ENCODE measurements at regions not wholly inside any gene's neighbourhood (a gene's known extent, or its start where the extent isn't known, plus 50 kb on each side); places are given as distances from the start of the nearest gene placed in this dataset.

- Histone ChIP-seq H3K4me3 (ENCODE audit: insufficient read depth, low read depth, low read length, poor library complexity, severe bottlenecking) (no peak overlapping the region), H3K27ac (ENCODE audit: insufficient read depth, low read length, poor library complexity, severe bottlenecking) (no peak overlapping the region), H3K27me3 (replicated peaks; ENCODE audit: control insufficient read depth, insufficient read depth, low read length, poor library complexity, severe bottlenecking) (no peaks in the 10 kb centered on the region), H3K36me3 (ENCODE audit: control insufficient read depth, insufficient read depth, low read length) (no peaks in the 10 kb centered on the region), H3K9me3 (ENCODE audit: control insufficient read depth, low read length) (no peaks in the 10 kb centered on the region), H3K4me1 (ENCODE audit: control insufficient read depth, insufficient read depth, low read length, poor library complexity, severe bottlenecking) (no peaks in the 10 kb centered on the region)
- no peak for DNase-seq
Observed at GRCh38 chr5:166883016-166883415, 1408.4 kb upstream of the WWC1 start.

- Histone ChIP-seq H3K36me3 (ENCODE audit: control insufficient read depth, insufficient read depth, low read length) (no peaks in the 10 kb centered on the region), H3K4me1 (ENCODE audit: control insufficient read depth, insufficient read depth, low read length, poor library complexity, severe bottlenecking) (no peaks in the 10 kb centered on the region), H3K4me3 (ENCODE audit: insufficient read depth, low read depth, low read length, poor library complexity, severe bottlenecking) (no peak overlapping the region), H3K27ac (ENCODE audit: insufficient read depth, low read length, poor library complexity, severe bottlenecking) (no peak overlapping the region), H3K27me3 (replicated peaks; ENCODE audit: control insufficient read depth, insufficient read depth, low read length, poor library complexity, severe bottlenecking) (no peaks in the 10 kb centered on the region), H3K9me3 (ENCODE audit: control insufficient read depth, low read length) (no peaks in the 10 kb centered on the region)
- no peak for DNase-seq
Observed at GRCh38 chr5:166898166-166898565, 1393.3 kb upstream of the WWC1 start.

DNA sequence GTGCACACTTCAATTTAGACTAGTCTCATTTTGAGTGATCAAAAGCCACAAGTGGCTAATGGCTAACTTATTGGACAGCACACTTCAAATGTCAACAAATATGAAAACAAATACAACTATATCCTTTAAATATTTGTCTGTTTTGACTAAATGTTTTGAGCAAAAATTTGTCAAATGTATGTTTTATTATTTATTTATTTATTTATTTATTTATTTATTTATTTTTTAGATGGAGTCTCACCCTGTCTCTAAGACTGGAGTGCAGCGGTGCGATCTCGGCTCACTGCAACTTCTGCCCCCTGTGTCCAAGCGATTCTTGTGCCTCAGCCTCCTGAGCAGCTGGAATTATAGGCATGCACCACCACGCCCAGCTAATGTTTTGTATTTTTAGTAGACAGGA is 1392.1 kb upstream of the WWC1 start:
- Histone ChIP-seq H3K36me3 (ENCODE audit: control insufficient read depth, insufficient read depth, low read length) (no peaks in the 10 kb centered on the region), H3K27me3 (replicated peaks; ENCODE audit: control insufficient read depth, insufficient read depth, low read length, poor library complexity, severe bottlenecking) (no peaks in the 10 kb centered on the region), H3K4me3 (ENCODE audit: insufficient read depth, low read depth, low read length, poor library complexity, severe bottlenecking) (no peak overlapping the region), H3K9me3 (ENCODE audit: control insufficient read depth, low read length) (no peaks in the 10 kb centered on the region), H3K27ac (ENCODE audit: insufficient read depth, low read length, poor library complexity, severe bottlenecking) (no peak overlapping the region), H3K4me1 (ENCODE audit: control insufficient read depth, insufficient read depth, low read length, poor library complexity, severe bottlenecking) (no peaks in the 10 kb centered on the region)
- DNase-seq: no peak

GRCh38 chr5:166904571-166904970 is 1386.9 kb upstream of the WWC1 start:
- no peak overlapping the region for H3K27ac ChIP-seq (ENCODE audit: insufficient read depth, low read length, poor library complexity, severe bottlenecking)
- no peaks in the 10 kb centered on the region for H3K4me1 ChIP-seq (ENCODE audit: control insufficient read depth, insufficient read depth, low read length, poor library complexity, severe bottlenecking)
- DNase-seq: no peak
- H3K9me3 ChIP-seq (ENCODE audit: control insufficient read depth, low read length): no peaks in the 10 kb centered on the region
- no peaks in the 10 kb centered on the region for H3K36me3 ChIP-seq (ENCODE audit: control insufficient read depth, insufficient read depth, low read length)
- no peak overlapping the region for H3K4me3 ChIP-seq (ENCODE audit: insufficient read depth, low read depth, low read length, poor library complexity, severe bottlenecking)
- no peaks in the 10 kb centered on the region for H3K27me3 ChIP-seq (replicated peaks; ENCODE audit: control insufficient read depth, insufficient read depth, low read length, poor library complexity, severe bottlenecking)

DNA sequence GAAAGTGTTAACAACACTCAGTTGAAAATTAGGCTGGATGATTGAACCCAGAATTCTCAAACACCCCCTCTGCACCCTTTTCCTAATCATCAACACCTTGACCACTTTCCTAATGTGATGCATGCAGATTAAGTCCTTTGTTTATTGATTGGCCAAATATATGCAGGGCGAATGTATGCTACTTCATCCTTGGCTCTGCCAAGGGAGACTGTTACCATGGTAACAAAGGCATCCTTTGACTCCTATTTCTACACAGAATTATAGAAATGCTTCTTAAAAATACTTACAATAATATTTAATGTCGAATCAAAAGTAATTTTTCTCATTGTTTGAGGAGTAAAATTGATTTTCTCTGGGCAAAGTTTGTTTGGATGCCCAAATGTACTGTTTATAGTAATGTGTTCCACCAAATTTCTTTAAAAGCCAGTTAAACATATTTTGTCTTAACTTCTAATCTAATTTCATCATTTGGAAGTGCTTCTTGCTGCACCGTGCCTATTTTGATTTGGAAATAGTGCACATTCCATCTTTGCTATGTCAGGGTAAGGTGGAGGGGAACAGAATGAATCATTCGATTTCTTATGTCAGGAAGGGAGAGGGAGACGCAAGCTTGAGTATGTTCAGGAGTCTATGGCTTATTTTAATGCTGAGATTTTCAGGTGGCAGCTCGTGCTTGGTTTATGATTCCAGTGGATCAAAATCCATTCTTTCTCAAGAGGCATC is 1384.3 kb upstream of the WWC1 start:
- Histone ChIP-seq H3K36me3 (ENCODE audit: control insufficient read depth, insufficient read depth, low read length) (no peaks in the 10 kb centered on the region), H3K9me3 (ENCODE audit: control insufficient read depth, low read length) (no peaks in the 10 kb centered on the region), H3K4me3 (ENCODE audit: insufficient read depth, low read depth, low read length, poor library complexity, severe bottlenecking) (no peak overlapping the region), H3K27ac (ENCODE audit: insufficient read depth, low read length, poor library complexity, severe bottlenecking) (no peak overlapping the region), H3K27me3 (replicated peaks; ENCODE audit: control insufficient read depth, insufficient read depth, low read length, poor library complexity, severe bottlenecking) (no peaks in the 10 kb centered on the region), H3K4me1 (ENCODE audit: control insufficient read depth, insufficient read depth, low read length, poor library complexity, severe bottlenecking) (no peaks in the 10 kb centered on the region)
- no peak for DNase-seq

GRCh38 chr5:166909040-166909439 is 1382.4 kb upstream of the WWC1 start:
- H3K27me3 ChIP-seq (replicated peaks; ENCODE audit: control insufficient read depth, insufficient read depth, low read length, poor library complexity, severe bottlenecking): no peaks in the 10 kb centered on the region

DNA sequence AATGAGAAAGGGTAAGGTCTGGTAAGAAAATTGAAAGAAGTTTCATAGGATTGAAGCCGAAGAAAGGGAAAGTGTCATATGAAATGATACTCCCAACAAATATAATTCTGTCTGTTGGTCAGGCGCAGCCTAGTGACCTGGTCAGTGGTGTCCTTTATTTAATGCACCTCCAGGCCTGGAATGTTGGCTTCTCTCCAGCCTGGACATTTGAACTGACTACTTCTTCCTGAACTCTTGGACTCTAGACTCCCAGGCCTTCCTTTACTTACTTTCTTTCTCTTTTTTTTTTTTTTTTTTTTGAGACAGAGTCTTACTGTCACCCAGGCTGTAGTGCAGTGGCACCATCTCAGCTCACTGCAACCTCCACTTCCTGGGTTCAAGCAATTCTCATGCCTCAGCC is 1381.5 kb upstream of the WWC1 start:
- DNase-seq: no peak
- H3K4me1 ChIP-seq (ENCODE audit: control insufficient read depth, insufficient read depth, low read length, poor library complexity, severe bottlenecking): no peaks in the 10 kb centered on the region

More at GRCh38 chr5:166909040-166909439, 1382.4 kb upstream of the WWC1 start:
- Histone ChIP-seq H3K9me3 (ENCODE audit: control insufficient read depth, low read length) (no peaks in the 10 kb centered on the region), H3K27ac (ENCODE audit: insufficient read depth, low read length, poor library complexity, severe bottlenecking) (no peak overlapping the region), H3K4me1 (ENCODE audit: control insufficient read depth, insufficient read depth, low read length, poor library complexity, severe bottlenecking) (no peaks in the 10 kb centered on the region), H3K4me3 (ENCODE audit: insufficient read depth, low read depth, low read length, poor library complexity, severe bottlenecking) (no peak overlapping the region), H3K36me3 (ENCODE audit: control insufficient read depth, insufficient read depth, low read length) (no peaks in the 10 kb centered on the region)
- no peak for DNase-seq

DNA sequence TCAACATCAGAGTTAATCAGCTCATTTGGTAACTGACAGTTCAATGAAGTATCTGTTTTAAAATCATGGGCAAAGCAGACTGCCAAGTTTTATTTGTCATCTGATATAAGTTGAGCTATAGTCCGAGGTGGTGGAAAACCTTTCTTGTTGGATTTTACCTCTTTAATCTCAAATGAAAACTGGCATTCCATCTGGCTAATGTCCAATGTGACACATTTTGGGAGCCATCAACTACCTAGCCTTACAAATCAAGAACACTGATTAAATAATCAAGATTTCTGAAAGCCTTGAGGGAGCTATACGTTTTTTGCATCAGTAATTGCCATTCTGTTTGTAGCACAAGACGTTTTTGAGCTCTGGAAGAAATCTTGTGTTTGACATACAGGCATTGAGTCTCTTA is 1380.5 kb upstream of the WWC1 start:
- DNase-seq: no peak
- H3K27ac ChIP-seq (ENCODE audit: insufficient read depth, low read length, poor library complexity, severe bottlenecking): no peak overlapping the region
- H3K27me3 ChIP-seq (replicated peaks; ENCODE audit: control insufficient read depth, insufficient read depth, low read length, poor library complexity, severe bottlenecking): no peaks in the 10 kb centered on the region
- no peaks in the 10 kb centered on the region for H3K4me1 ChIP-seq (ENCODE audit: control insufficient read depth, insufficient read depth, low read length, poor library complexity, severe bottlenecking)
- no peaks in the 10 kb centered on the region for H3K9me3 ChIP-seq (ENCODE audit: control insufficient read depth, low read length)
- H3K4me3 ChIP-seq (ENCODE audit: insufficient read depth, low read depth, low read length, poor library complexity, severe bottlenecking): no peak overlapping the region
- H3K36me3 ChIP-seq (ENCODE audit: control insufficient read depth, insufficient read depth, low read length): no peaks in the 10 kb centered on the region

More for the DNA sequence above, 1381.5 kb upstream of the WWC1 start:
- H3K9me3 ChIP-seq (ENCODE audit: control insufficient read depth, low read length): no peaks in the 10 kb centered on the region
- no peak overlapping the region for H3K27ac ChIP-seq (ENCODE audit: insufficient read depth, low read length, poor library complexity, severe bottlenecking)
- H3K4me3 ChIP-seq (ENCODE audit: insufficient read depth, low read depth, low read length, poor library complexity, severe bottlenecking): no peak overlapping the region
- H3K27me3 ChIP-seq (replicated peaks; ENCODE audit: control insufficient read depth, insufficient read depth, low read length, poor library complexity, severe bottlenecking): no peaks in the 10 kb centered on the region
- no peaks in the 10 kb centered on the region for H3K36me3 ChIP-seq (ENCODE audit: control insufficient read depth, insufficient read depth, low read length)

GRCh38 chr5:166916021-166916420 is 1375.4 kb upstream of the WWC1 start:
- Histone ChIP-seq H3K4me1 (ENCODE audit: control insufficient read depth, insufficient read depth, low read length, poor library complexity, severe bottlenecking) (no peaks in the 10 kb centered on the region), H3K4me3 (ENCODE audit: insufficient read depth, low read depth, low read length, poor library complexity, severe bottlenecking) (no peak overlapping the region), H3K9me3 (ENCODE audit: control insufficient read depth, low read length) (no peaks in the 10 kb centered on the region), H3K27ac (ENCODE audit: insufficient read depth, low read length, poor library complexity, severe bottlenecking) (no peak overlapping the region), H3K36me3 (ENCODE audit: control insufficient read depth, insufficient read depth, low read length) (no peaks in the 10 kb centered on the region), H3K27me3 (replicated peaks; ENCODE audit: control insufficient read depth, insufficient read depth, low read length, poor library complexity, severe bottlenecking) (no peaks in the 10 kb centered on the region)
- no peak for DNase-seq

- H3K4me1 ChIP-seq (ENCODE audit: control insufficient read depth, insufficient read depth, low read length, poor library complexity, severe bottlenecking): no peaks in the 10 kb centered on the region
- H3K9me3 ChIP-seq (ENCODE audit: control insufficient read depth, low read length): no peaks in the 10 kb centered on the region
Observed at GRCh38 chr5:166926138-166926537, 1365.3 kb upstream of the WWC1 start.

More at GRCh38 chr5:166926138-166926537, 1365.3 kb upstream of the WWC1 start:
- no peaks in the 10 kb centered on the region for H3K36me3 ChIP-seq (ENCODE audit: control insufficient read depth, insufficient read depth, low read length)
- H3K27ac ChIP-seq (ENCODE audit: insufficient read depth, low read length, poor library complexity, severe bottlenecking): no peak overlapping the region
- no peak overlapping the region for H3K4me3 ChIP-seq (ENCODE audit: insufficient read depth, low read depth, low read length, poor library complexity, severe bottlenecking)
- no peaks in the 10 kb centered on the region for H3K27me3 ChIP-seq (replicated peaks; ENCODE audit: control insufficient read depth, insufficient read depth, low read length, poor library complexity, severe bottlenecking)
- no peak for DNase-seq

Measured in effector memory CD4-positive, alpha-beta T cell (primary cell).